ENCODE measurements at regions not wholly inside any gene's neighbourhood (a gene's known extent, or its start where the extent isn't known, plus 50 kb on each side); places are given as distances from the start of the nearest gene placed in this dataset.
A peak's percentile ranks its signal among the peaks of the same experiment; 100 is the strongest.

- BruUV-seq (replicated peaks), result no TSS peak
- ChIA-PET POLR2A (ENCODE audit: low non-redundant PET) (no interaction called here), CTCF (no interaction called here)
- Histone ChIP-seq H3K9me3 (ENCODE audit: low read depth, low read length, poor library complexity, severe bottlenecking) (no peaks in the 10 kb centered on the region), H3K4me1 (ENCODE audit: insufficient read depth, low read length, poor library complexity, severe bottlenecking) (peaks cover 23% of the 10 kb centered on the region), H3K27me3 (replicated peaks; ENCODE audit: insufficient read depth, low read depth, low read length, poor library complexity) (no peaks in the 10 kb centered on the region), H3K36me3 (ENCODE audit: insufficient read depth, low read length, poor library complexity, severe bottlenecking) (no peaks in the 10 kb centered on the region), H3K4me3 (ENCODE audit: low read depth, low read length, poor library complexity, severe bottlenecking) (no peak overlapping the region), H3K27ac (ENCODE audit: low read depth, low read length, poor library complexity, severe bottlenecking) (peak overlapping the region; percentile 14)
- TF ChIP-seq, protein P1, sequence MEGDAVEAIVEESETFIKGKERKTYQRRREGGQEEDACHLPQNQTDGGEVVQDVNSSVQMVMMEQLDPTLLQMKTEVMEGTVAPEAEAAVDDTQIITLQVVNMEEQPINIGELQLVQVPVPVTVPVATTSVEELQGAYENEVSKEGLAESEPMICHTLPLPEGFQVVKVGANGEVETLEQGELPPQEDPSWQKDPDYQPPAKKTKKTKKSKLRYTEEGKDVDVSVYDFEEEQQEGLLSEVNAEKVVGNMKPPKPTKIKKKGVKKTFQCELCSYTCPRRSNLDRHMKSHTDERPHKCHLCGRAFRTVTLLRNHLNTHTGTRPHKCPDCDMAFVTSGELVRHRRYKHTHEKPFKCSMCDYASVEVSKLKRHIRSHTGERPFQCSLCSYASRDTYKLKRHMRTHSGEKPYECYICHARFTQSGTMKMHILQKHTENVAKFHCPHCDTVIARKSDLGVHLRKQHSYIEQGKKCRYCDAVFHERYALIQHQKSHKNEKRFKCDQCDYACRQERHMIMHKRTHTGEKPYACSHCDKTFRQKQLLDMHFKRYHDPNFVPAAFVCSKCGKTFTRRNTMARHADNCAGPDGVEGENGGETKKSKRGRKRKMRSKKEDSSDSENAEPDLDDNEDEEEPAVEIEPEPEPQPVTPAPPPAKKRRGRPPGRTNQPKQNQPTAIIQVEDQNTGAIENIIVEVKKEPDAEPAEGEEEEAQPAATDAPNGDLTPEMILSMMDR (conservative IDR thresholded peaks at IDR 0.05; ENCODE audit: low read depth, low read length), result no peak
- TF ChIP-seq EZH2 (IDR thresholded peaks at IDR 0.05; ENCODE audit: borderline replicate concordance, low read depth, low read length, poor library complexity, severe bottlenecking), result no peak
- DNase-seq (ENCODE audit: low spot score), result peak; percentile 80
- intact Hi-C loops (cut with micrococcal nuclease; ENCODE audit: unreplicated experiment), result no loop called here
Observed at GRCh38 chr16:86910161-86910769, 331.9 kb downstream of the FOXL1 start.

GRCh38 chr16:86911437-86911958 lies 333.1 kb downstream of the FOXL1 start:
- TF ChIP-seq EZH2 (IDR thresholded peaks at IDR 0.05; ENCODE audit: borderline replicate concordance, low read depth, low read length, poor library complexity, severe bottlenecking), result no peak
- TF ChIP-seq, protein P1 (conservative IDR thresholded peaks at IDR 0.05; ENCODE audit: low read depth, low read length), result no peak
- H3K27me3 ChIP-seq (replicated peaks; ENCODE audit: insufficient read depth, low read depth, low read length, poor library complexity), result no peaks in the 10 kb centered on the region
- intact Hi-C loops (cut with micrococcal nuclease; ENCODE audit: unreplicated experiment), result no loop called here
- POLR2A ChIA-PET (ENCODE audit: low non-redundant PET), result no interaction called here
- BruUV-seq (replicated peaks), result no TSS peak
- DNase-seq (ENCODE audit: low spot score), result no peak
- no peak overlapping the region for H3K27ac ChIP-seq (ENCODE audit: low read depth, low read length, poor library complexity, severe bottlenecking)
- no peaks in the 10 kb centered on the region for H3K9me3 ChIP-seq (ENCODE audit: low read depth, low read length, poor library complexity, severe bottlenecking)
- H3K4me3 ChIP-seq (ENCODE audit: low read depth, low read length, poor library complexity, severe bottlenecking), result no peak overlapping the region
- no peaks in the 10 kb centered on the region for H3K36me3 ChIP-seq (ENCODE audit: insufficient read depth, low read length, poor library complexity, severe bottlenecking)
- CTCF ChIA-PET, result no interaction called here
- H3K4me1 ChIP-seq (ENCODE audit: insufficient read depth, low read length, poor library complexity, severe bottlenecking), result peaks cover 23% of the 10 kb centered on the region

DNA sequence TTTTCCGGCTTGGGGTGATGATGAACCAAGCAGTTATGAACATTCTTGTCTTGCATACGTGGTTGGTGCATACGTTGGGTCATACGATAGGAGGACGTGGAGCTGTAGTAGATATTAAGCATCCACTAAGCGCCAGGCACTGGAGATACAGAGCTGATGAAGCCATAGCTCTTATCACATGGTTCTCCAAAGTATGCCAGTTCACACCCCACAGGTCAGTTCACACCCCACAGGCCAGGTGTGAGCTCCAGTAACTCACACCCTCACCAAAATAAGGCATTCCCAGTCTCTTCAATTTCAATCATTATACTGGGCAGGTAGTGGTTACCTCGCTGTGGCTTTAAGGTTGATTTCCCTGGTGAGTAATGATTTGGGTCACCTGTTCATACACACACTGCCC lies 335.5 kb downstream of the FOXL1 start:
- DNase-seq (ENCODE audit: low spot score), result no peak
- Histone ChIP-seq H3K4me1 (ENCODE audit: insufficient read depth, low read length, poor library complexity, severe bottlenecking) (peaks cover 23% of the 10 kb centered on the region), H3K27me3 (replicated peaks; ENCODE audit: insufficient read depth, low read depth, low read length, poor library complexity) (no peaks in the 10 kb centered on the region), H3K27ac (ENCODE audit: low read depth, low read length, poor library complexity, severe bottlenecking) (no peak overlapping the region), H3K36me3 (ENCODE audit: insufficient read depth, low read length, poor library complexity, severe bottlenecking) (no peaks in the 10 kb centered on the region), H3K9me3 (ENCODE audit: low read depth, low read length, poor library complexity, severe bottlenecking) (no peaks in the 10 kb centered on the region), H3K4me3 (ENCODE audit: low read depth, low read length, poor library complexity, severe bottlenecking) (no peak overlapping the region)
- intact Hi-C loops (cut with micrococcal nuclease; ENCODE audit: unreplicated experiment), result no loop called here
- CTCF ChIA-PET, result no interaction called here
- no TSS peak for BruUV-seq (replicated peaks)
- no peak for TF ChIP-seq EZH2 (IDR thresholded peaks at IDR 0.05; ENCODE audit: borderline replicate concordance, low read depth, low read length, poor library complexity, severe bottlenecking)
- TF ChIP-seq, protein P1 (conservative IDR thresholded peaks at IDR 0.05; ENCODE audit: low read depth, low read length), result no peak
- POLR2A ChIA-PET (ENCODE audit: low non-redundant PET), result no interaction called here
